Renal pelvis (tissue), 1 donor: ENCODE measurements at regions not wholly inside any gene's neighbourhood (a gene's known extent, or its start where the extent isn't known, plus 50 kb on each side); places are given as distances from the start of the nearest gene placed in this dataset.
"Not testable (repeated sequence)": the region's sequence is repeated elsewhere in the genome, so short reads cannot be mapped to it uniquely, and the experiment has no call there.

Experiments used
- DNase-seq: peaks from one replicate; pipeline ENCODE4 v3.0.0-alpha.2; 2013

DNA sequence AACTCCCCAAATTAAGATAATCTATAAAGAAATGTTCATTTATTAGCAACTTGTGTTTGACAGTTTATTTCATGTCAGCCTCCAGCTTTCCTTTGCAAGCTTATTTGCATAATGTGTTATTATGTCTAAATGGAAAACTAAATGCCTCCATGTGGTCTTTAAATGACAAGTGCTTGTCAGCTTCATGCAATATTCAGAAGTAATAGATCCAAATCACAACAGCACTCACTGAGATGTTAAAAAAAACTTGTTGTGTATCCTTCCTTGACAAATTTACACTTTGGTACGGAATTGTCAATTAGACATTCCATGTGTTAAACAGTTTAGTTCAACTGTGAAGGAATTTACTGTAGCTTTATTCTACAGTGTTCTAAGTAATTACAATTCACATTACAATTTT, 124.4 kb upstream of the PTBP2 start:
- DNase-seq, result no peak

DNA sequence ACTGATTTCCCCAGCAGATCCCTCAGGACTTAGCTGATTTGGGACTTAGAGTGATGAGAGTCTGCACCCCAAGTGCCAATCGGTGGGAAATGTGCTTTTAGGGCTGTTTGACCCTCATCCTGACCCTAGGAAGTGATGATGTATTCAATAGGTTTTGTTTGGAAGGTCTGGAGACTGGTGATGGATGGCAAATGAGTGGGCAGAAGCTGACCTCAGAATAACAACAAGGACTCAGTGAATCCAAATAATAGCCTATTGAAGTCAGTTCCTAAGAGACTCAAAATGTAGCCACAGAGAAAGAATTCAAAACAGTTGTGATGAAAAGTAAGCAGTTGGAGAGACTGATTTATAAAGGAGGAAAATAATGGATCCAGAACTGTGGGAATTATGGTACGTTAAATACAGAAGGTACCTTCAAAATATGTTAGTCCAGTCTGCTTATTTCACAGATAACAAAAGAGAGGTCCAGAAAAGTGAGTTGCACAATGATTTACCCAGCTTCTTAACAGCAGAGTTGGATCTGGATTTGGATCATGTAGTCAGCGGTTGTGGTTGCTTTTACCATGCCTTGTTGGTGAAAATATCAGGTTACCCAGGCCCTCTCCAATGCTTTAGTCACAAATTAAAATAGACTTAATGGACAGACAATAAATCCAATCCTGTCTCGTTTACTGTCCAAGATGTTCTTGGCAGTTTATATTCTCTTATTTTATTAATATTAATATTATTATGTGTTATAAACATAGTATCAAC, 123.0 kb upstream of the PTBP2 start:
- no peak for DNase-seq

DNA sequence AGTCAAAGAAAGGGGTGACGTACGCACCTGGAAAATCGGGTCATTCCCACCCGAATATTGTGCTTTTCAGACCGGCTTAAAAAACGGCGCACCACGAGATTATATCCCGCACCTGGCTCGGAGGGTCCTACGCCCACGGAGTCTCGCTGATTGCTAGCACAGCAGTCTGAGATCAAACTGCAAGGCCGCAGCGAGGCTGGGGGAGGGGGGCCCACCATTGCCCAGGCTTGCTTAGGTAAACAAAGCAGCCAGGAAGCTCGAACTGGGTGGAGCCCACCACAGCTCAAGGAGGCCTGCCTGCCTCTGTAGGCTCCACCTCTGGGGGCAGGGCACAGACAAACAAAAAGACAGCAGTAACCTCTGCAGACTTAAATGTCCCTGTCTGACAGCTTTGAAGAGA, 117.0 kb upstream of the PTBP2 start:
- not testable (repeated sequence) for DNase-seq

DNA sequence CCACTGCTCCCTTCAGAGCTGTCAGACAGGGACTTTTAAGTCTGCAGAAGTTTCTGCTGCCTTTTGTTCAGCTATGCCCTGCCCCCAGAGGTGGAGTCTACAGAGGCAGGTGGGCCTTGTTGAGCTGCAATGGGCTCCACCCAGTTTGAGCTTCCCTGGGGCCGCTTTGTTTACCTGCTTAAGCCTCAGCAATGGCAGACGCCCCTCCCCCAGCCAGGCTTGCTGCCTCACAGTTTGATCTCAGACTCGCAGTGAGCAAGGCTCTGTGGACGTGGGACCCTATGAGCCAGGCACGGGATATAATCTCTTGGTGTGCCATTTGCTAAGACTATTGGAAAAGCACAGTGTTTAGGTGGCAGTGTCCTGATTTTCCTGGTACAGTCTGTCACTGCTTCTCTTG, 104.2 kb upstream of the PTBP2 start:
- not testable (repeated sequence) for DNase-seq

DNA sequence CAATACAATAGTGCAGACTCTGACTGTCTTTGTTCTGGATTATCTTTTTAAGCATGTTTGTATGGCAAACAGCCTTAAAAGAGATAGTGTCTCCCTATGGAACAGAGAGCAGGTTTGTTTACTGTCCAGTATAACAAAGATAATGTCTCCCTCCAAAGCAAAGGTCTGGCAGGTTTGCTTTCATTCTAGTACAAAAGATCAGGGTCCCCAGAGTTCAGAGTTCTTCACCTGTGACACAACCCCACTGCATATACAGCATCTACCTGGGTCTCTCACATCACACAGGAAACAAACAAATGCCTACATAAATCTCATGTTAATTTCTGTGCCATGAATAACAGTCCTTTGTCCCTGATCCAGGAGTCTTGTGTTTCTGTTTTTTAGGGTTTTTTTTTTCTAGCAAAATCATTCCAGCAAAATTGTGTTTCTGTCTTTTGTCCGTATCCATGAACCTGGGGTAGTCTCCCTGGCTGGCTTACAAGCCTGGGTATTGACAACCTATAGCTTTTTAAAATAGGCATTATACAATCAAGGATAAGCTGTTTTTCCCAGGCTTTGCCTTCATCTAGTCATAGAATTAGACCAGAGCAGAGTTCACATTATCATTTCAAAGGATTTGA, 89.4 kb upstream of the PTBP2 start:
- DNase-seq, result no peak

DNA sequence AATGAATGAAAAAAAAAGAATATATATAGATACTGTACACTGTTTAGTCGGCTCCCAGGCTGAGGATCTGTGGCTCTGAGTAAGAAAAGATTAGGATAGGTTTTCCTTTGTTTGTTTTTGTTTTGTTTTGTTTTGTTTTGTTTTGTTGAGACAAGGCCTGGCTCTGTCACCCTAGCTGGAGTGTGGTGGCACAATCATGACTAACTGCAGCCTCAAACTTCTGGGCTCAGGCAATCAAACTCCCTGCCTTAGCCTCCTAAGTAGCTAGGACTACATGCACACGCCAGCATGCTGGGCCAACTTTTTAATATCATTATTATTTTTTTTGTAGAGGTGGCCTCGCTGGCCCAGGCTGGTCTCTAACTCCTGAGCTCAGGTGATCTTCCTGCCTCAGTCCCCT, 87.9 kb upstream of the PTBP2 start:
- no peak for DNase-seq

DNA sequence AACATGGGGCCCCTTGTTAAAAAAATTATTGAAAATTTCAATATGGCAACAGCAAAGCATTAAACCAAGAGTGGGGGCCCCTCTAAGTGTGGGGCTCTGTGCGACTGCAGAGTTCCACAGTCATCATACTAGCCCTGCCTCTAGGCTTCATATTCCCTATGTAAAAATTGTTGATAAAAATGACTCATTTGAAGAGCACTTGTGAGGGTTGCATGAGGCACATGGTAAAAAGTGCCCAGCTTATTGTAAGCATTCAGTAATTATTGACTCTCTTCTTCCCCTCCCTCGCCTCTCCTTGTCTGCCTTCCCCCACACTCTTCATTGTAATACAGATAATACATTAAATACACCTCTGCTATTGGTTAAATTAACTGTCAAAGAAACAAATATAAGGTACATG, 86.7 kb upstream of the PTBP2 start:
- DNase-seq, result no peak

DNA sequence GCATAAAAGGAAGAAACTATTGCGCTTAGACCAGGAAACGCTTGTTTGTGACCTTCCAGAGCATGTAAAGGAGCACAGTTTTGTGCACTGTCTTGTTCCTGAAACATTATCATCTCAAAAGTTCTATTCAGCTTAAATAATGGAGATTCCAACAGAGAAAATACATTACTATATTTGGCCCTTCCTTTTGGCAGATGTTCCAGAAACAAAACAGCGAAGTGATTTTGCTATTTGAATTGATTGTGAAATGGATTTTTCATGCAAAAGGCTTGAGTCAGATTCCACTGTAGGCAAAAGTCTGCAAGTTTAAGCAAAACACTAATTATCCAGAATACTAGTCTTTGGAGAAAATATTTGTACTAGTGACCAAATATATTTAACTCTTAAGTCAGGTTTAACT, 80.3 kb upstream of the PTBP2 start:
- no peak for DNase-seq

DNA sequence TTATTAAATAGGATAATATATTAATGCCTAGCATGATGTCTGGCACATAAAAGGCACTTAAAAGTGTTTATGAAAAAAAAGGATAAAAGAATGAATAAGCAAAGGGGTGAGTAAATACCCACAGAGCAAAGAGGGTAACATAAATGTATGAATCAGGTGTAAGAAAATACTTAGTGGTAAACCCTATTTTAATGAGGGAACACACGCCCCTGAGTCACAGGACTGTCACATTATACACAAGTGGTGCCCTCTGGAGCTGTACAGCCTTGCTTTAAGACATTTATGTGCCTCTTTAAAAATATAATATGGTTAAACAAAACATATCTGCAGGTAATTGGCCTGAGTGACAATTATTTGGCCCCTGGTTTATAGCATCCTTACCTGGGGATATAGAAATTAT, 78.1 kb upstream of the PTBP2 start:
- no peak for DNase-seq

DNA sequence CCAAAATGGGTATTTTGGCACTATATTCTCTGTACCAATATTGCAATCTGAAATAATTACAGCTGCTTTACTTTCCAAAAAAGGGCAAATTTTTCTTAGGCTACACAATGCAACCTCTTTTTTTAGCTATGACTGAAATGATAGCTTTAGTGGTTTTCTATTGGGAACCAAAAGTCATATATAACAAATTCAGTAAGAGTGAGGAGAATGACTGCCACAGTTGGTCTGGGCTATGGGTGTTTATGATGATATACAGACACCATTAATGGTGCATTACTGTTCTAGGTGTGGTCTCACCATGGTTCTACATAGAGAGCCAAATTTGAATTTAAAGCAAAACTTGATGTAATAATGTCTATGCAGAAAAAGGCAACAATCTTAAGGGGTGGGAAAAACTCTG, 72.3 kb upstream of the PTBP2 start:
- DNase-seq, result no peak

DNA sequence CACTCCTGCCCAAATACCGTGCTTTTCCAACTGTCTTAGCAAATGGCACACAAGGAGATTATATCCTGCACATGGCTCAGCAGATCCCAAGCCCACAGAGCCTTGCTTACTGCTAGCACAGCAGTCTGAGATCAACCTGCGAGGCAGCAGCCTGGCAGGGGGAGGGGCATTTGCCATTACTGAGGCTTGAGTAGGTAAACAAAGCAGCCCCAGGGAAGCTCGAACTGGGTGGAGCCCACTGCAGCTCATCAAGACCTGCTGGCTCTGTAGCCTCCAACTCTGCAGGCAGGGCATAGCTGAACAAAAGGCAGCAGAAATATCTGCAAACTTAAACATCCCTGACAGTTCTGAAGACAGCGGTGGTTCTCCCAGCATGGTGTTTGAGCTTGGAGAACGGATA, 70.1 kb upstream of the PTBP2 start:
- DNase-seq, result no peak

DNA sequence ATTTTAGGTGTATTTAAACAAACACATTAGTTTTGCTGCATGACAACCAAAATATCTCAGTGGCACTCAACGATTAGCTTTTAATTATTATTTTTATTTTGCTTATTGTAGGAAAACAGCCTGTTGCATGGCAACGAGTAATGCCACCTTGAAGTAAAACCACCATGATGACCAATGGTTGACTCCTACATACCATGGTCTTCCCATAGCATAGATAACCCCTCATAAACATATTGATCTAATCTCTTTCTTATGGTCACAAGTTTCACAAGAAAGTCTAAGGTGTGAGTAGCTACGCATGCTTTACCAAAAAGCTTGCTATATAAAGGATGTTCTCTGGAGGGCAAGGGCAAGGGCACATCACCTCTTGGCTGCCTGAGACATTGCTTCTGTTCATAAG, 61.5 kb upstream of the PTBP2 start:
- DNase-seq, result no peak

DNA sequence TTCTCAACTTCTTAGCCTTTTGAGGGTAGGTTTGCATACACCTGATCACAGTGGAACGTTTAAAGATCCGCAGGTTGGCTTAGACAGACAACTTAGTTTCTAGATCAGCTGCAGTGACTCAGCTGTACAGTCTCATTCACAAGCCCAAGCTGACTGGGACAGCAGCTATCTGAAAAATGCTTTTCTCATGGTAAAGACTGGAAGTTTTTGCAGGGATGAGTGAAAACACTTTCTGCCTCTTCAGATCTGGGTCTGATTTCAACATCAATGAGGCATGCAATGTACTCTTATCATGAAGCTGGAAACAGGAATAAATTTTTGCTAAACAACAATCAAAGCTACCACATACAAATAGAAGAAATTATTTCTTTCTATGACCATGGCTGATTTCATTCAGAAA, 61.1 kb upstream of the PTBP2 start:
- no peak for DNase-seq
